ENCODE measurements at regions not wholly inside any gene's neighbourhood (a gene's known extent, or its start where the extent isn't known, plus 50 kb on each side); places are given as distances from the start of the nearest gene placed in this dataset.
"Not testable (repeated sequence)": the region's sequence is repeated elsewhere in the genome, so short reads cannot be mapped to it uniquely, and the experiment has no call there.

GRCh38 chr11:37371346-37371970 is 773.4 kb upstream of the RAG2 start:
- no peak for DNase-seq

- DNase-seq, result no peak
Observed at GRCh38 chr11:37370817-37371216, 772.8 kb upstream of the RAG2 start.

- DNase-seq, result no peak
Observed at GRCh38 chr11:37364246-37364839, 766.3 kb upstream of the RAG2 start.

- no peak for DNase-seq
Observed at GRCh38 chr11:37353192-37353591, 755.2 kb upstream of the RAG2 start.

GRCh38 chr11:37352485-37352884 is 754.4 kb upstream of the RAG2 start:
- no peak for DNase-seq

- DNase-seq, result peak; percentile 3
Observed at GRCh38 chr11:37343290-37343689, 745.3 kb upstream of the RAG2 start.

- no peak for DNase-seq
Observed at GRCh38 chr11:37336401-37336800, 738.4 kb upstream of the RAG2 start.

GRCh38 chr11:37333345-37333744 is 735.3 kb upstream of the RAG2 start:
- no peak for DNase-seq

GRCh38 chr11:37323843-37324242 is 725.8 kb upstream of the RAG2 start:
- no peak for DNase-seq

GRCh38 chr11:37322333-37323194 is 724.5 kb upstream of the RAG2 start:
- no peak for DNase-seq

GRCh38 chr11:37320921-37321320 is 722.9 kb upstream of the RAG2 start:
- no peak for DNase-seq

GRCh38 chr11:37317803-37318202 is 719.8 kb upstream of the RAG2 start:
- no peak for DNase-seq

GRCh38 chr11:37313266-37313665 is 715.2 kb upstream of the RAG2 start:
- DNase-seq, result no peak

- no peak for DNase-seq
Observed at GRCh38 chr11:37306563-37306962, 708.5 kb upstream of the RAG2 start.

- DNase-seq, result not testable (repeated sequence)
Observed at GRCh38 chr11:37301405-37301804, 703.4 kb upstream of the RAG2 start.

- DNase-seq, result no peak
Observed at GRCh38 chr11:37298173-37298572, 700.1 kb upstream of the RAG2 start.

- no peak for DNase-seq
Observed at GRCh38 chr11:37286890-37287289, 688.9 kb upstream of the RAG2 start.

- DNase-seq, result no peak
Observed at GRCh38 chr11:37282367-37282766, 684.3 kb upstream of the RAG2 start.

GRCh38 chr11:37280200-37280599 is 682.2 kb upstream of the RAG2 start:
- no peak for DNase-seq

GRCh38 chr11:37277896-37278465 is 679.9 kb upstream of the RAG2 start:
- DNase-seq, result no peak

GRCh38 chr11:37264783-37265182 is 666.7 kb upstream of the RAG2 start:
- no peak for DNase-seq

- DNase-seq, result no peak
Observed at GRCh38 chr11:37264060-37264459, 666.0 kb upstream of the RAG2 start.

- DNase-seq, result not testable (repeated sequence)
Observed at GRCh38 chr11:37263467-37263866, 665.4 kb upstream of the RAG2 start.

- DNase-seq, result no peak
Observed at GRCh38 chr11:37259734-37260133, 661.7 kb upstream of the RAG2 start.
